GM19438 (cell line): ENCODE measurements at regions not wholly inside any gene's neighbourhood (a gene's known extent, or its start where the extent isn't known, plus 50 kb on each side); places are given as distances from the start of the nearest gene placed in this dataset.
A peak's percentile ranks its signal among the peaks of the same experiment; 100 is the strongest.

Experiments
- ATAC-seq: cut with Tn5 transposase; IDR thresholded peaks from one replicate; pipeline ENCODE4 v1.9.1; 2021; ENCODE audit warnings: low read depth; ENCODE audit not compliant: unreplicated experiment

- ATAC-seq: no peak
Observed at GRCh38 chr11:113634940-113635575, 71.0 kb downstream of the TMPRSS5 start.

- ATAC-seq: no peak
Observed at GRCh38 chr11:113632981-113633380, 73.1 kb downstream of the TMPRSS5 start.

- no peak for ATAC-seq
Observed at GRCh38 chr11:113629562-113629961, 76.5 kb downstream of the TMPRSS5 start.

- no peak for ATAC-seq
Observed at GRCh38 chr11:113628912-113629311, 77.2 kb downstream of the TMPRSS5 start.

GRCh38 chr11:113627946-113628345, 78.2 kb downstream of the TMPRSS5 start:
- no peak for ATAC-seq

- ATAC-seq: no peak
Observed at GRCh38 chr11:113627297-113627696, 78.8 kb downstream of the TMPRSS5 start.

GRCh38 chr11:113626736-113627135, 79.4 kb downstream of the TMPRSS5 start:
- no peak for ATAC-seq

GRCh38 chr11:113623114-113623513, 83.0 kb downstream of the TMPRSS5 start:
- ATAC-seq: no peak

- ATAC-seq: no peak
Observed at GRCh38 chr11:113618360-113618759, 87.7 kb downstream of the TMPRSS5 start.

- no peak for ATAC-seq
Observed at GRCh38 chr11:113615773-113616172, 90.3 kb downstream of the TMPRSS5 start.

- ATAC-seq: no peak
Observed at GRCh38 chr11:113615098-113615497, 91.0 kb downstream of the TMPRSS5 start.

- no peak for ATAC-seq
Observed at GRCh38 chr11:113614097-113614496, 92.0 kb downstream of the TMPRSS5 start.

- peak; percentile 68 for ATAC-seq
Observed at GRCh38 chr11:113613619-113614018, 92.5 kb downstream of the TMPRSS5 start.

- ATAC-seq: no peak
Observed at GRCh38 chr11:113604186-113604585, 101.9 kb downstream of the TMPRSS5 start.

- ATAC-seq: no peak
Observed at GRCh38 chr11:113603277-113604059, 102.6 kb downstream of the TMPRSS5 start.

- no peak for ATAC-seq
Observed at GRCh38 chr11:113602483-113602882, 103.6 kb downstream of the TMPRSS5 start.

- no peak for ATAC-seq
Observed at GRCh38 chr11:113596658-113597057, 109.5 kb downstream of the TMPRSS5 start.

- ATAC-seq: no peak
Observed at GRCh38 chr11:113595810-113596594, 110.1 kb downstream of the TMPRSS5 start.

- ATAC-seq: peak; percentile 84
Observed at GRCh38 chr11:113593698-113594308, 112.3 kb downstream of the TMPRSS5 start.

- ATAC-seq: no peak
Observed at GRCh38 chr11:113591117-113591516, 115.0 kb downstream of the TMPRSS5 start.

- peak; percentile 81 for ATAC-seq
Observed at GRCh38 chr11:113587308-113587739, 112.1 kb upstream of the DRD2 start.
